SK-N-SH (cell line): ENCODE measurements at regions not wholly inside any gene's neighbourhood (a gene's known extent, or its start where the extent isn't known, plus 50 kb on each side); places are given as distances from the start of the nearest gene placed in this dataset.

Source experiments
- CTCF ChIA-PET: fragments of 300-600, 350-600 bp; formaldehyde crosslinking; extraction: SDS; loops from one replicate; lab custom pipeline; 2021; lab: Yijun Ruan, JAX
- POLR2A ChIA-PET: fragments of 350-600 bp; sonication (Branson Sonifier 250); formaldehyde crosslinking; extraction: SDS; loops from one replicate; lab custom pipeline; 2020; ENCODE audit warnings: antibody characterized with exemption, inconsistent platforms; lab: Yijun Ruan, JAX
- DNase-seq: peaks from one replicate; pipeline ENCODE4 v3.0.0; 2012
- H2AFZ ChIP-seq: fragments of 200-600 bp; sonication (generic); 2 replicates; pipeline ENCODE4 v1.8.1; 2016; ENCODE audit warnings: antibody characterized with exemption, mild to moderate bottlenecking, low read depth
- H3F3A ChIP-seq: fragments of 200-600 bp; sonication (generic); replicated peaks from 2 replicates; pipeline ENCODE3; 2016; ENCODE audit warnings: antibody characterized with exemption, mild to moderate bottlenecking; ENCODE audit not compliant: insufficient read depth
- H3K27ac ChIP-seq, 2 experiments: fragments of 200-500 bp in 1 of 2; fragments of 200-600 bp in 1 of 2; sonication (Bioruptor generic) in 1 of 2; sonication (generic), shearing (Covaris generic) in 1 of 2; 2 replicates each; pipeline versions ENCODE4 v1.5.1 to v1.6.1; 2014 to 2016; ENCODE audit warnings: low read depth in 2 of 2, inconsistent platforms in 1 of 2, low read length in 1 of 2, mild to moderate bottlenecking in 1 of 2, mixed read lengths in 1 of 2
- H3K27me3 ChIP-seq: fragments of 200-600 bp; sonication (generic), shearing (Covaris generic); 2 replicates; pipeline ENCODE4 v1.6.1; 2016; ENCODE audit warnings: mixed run types; ENCODE audit not compliant: insufficient read depth
- H3K36me3 ChIP-seq, 2 experiments: fragments of 200-500 bp in 1 of 2; fragments of 200-600 bp in 1 of 2; sonication (Bioruptor generic) in 1 of 2; sonication (generic) in 1 of 2; replicated peaks in 1 of 2; 2 replicates each; pipeline versions ENCODE3 to v1.5.1; 2014 to 2016; ENCODE audit warnings: low read length in 1 of 2, mild to moderate bottlenecking in 1 of 2; ENCODE audit not compliant: insufficient read depth in 2 of 2, control insufficient read depth in 1 of 2
- H3K4me1 ChIP-seq, 2 experiments: fragments of 200-500 bp in 1 of 2; fragments of 200-600 bp in 1 of 2; sonication (Bioruptor generic) in 1 of 2; sonication (generic), shearing (Covaris generic) in 1 of 2; 2 replicates each; pipeline versions ENCODE4 v1.5.1 to v1.6.1; 2014 to 2016; ENCODE audit warnings: low read depth in 1 of 2, low read length in 1 of 2, mixed run types in 1 of 2; ENCODE audit not compliant: insufficient read depth in 2 of 2, control insufficient read depth in 1 of 2
- H3K4me2 ChIP-seq: fragments of 200-600 bp; sonication (generic), shearing (Covaris generic); 2 replicates; pipeline ENCODE4 v1.6.1; 2017; ENCODE audit warnings: mixed run types
- H3K4me3 ChIP-seq, 2 experiments: fragments of 200-500 bp in 1 of 2; fragments of 200-600 bp in 1 of 2; sonication (Bioruptor generic) in 1 of 2; sonication (generic), shearing (Covaris generic) in 1 of 2; 2 replicates each; pipeline versions ENCODE4 v1.5.1 to v1.8.1; 2014 to 2016; ENCODE audit warnings: low read depth in 2 of 2, inconsistent platforms in 1 of 2, low read length in 1 of 2, mild to moderate bottlenecking in 1 of 2, mixed read lengths in 1 of 2, moderate library complexity in 1 of 2
- H3K79me2 ChIP-seq: fragments of 200-600 bp; sonication (generic); 2 replicates; pipeline ENCODE4 v1.8.1; 2017; ENCODE audit warnings: mild to moderate bottlenecking; ENCODE audit not compliant: insufficient read depth
- H3K9ac ChIP-seq: fragments of 200-600 bp; sonication (generic); 2 replicates; pipeline ENCODE4 v1.6.1; 2017; ENCODE audit warnings: mixed run types
- H3K9me2 ChIP-seq: fragments of 200-600 bp; sonication (generic); 2 replicates; pipeline ENCODE4 v1.6.1; 2017; ENCODE audit warnings: mixed run types
- H3K9me3 ChIP-seq: fragments of 200-600 bp; sonication (generic); 2 replicates; pipeline ENCODE4 v1.6.1; 2017; ENCODE audit warnings: mixed run types, mild to moderate bottlenecking, moderate library complexity
- H4K20me1 ChIP-seq: fragments of 200-600 bp; sonication (generic); 2 replicates; pipeline ENCODE4 v1.6.1; 2017; ENCODE audit warnings: mild to moderate bottlenecking, mixed run types; ENCODE audit not compliant: insufficient read depth
- ELF1 ChIP-seq: IDR thresholded peaks from 2 replicates; pipeline ENCODE4 v1.4.0; 2012
- FOXJ3 ChIP-seq: sonication (generic); formaldehyde crosslinking; IDR thresholded peaks from 2 replicates; pipeline ENCODE4 v1.5.1; 2020; ENCODE audit warnings: mild to moderate bottlenecking, missing genetic modification reagents
- FOXM1 ChIP-seq: IDR thresholded peaks from 2 replicates; pipeline ENCODE4 v1.4.0; 2012; ENCODE audit warnings: low read depth, mild to moderate bottlenecking
- GABPA ChIP-seq: IDR thresholded peaks from 2 replicates; pipeline ENCODE4 v1.4.0; 2012; ENCODE audit warnings: low read depth, mild to moderate bottlenecking
- JUND ChIP-seq: IDR thresholded peaks from 2 replicates; pipeline ENCODE4 v1.4.0; 2012
- MEF2A ChIP-seq: IDR thresholded peaks from 2 replicates; pipeline ENCODE4 v1.4.0; 2012; ENCODE audit warnings: low read depth, borderline replicate concordance
- NRF1 ChIP-seq: IDR thresholded peaks from 2 replicates; pipeline ENCODE4 v1.6.1; 2012; ENCODE audit warnings: low read depth, mild to moderate bottlenecking, low read length
- RAD21 ChIP-seq: IDR thresholded peaks from 2 replicates; pipeline ENCODE4 v1.6.1; 2012; ENCODE audit warnings: mild to moderate bottlenecking, low read length
- RCOR1 ChIP-seq: fragments of 150-350 bp; IDR thresholded peaks from 2 replicates; pipeline ENCODE4 v1.6.1; 2017; ENCODE audit warnings: antibody characterized with exemption, low read length
- SIN3A ChIP-seq: IDR thresholded peaks from 2 replicates; pipeline ENCODE4 v1.6.1; 2012; ENCODE audit warnings: low read depth, mild to moderate bottlenecking, low read length, moderate library complexity, borderline replicate concordance
- SMC3 ChIP-seq: IDR thresholded peaks from 2 replicates; pipeline ENCODE4 v1.6.1; 2012; ENCODE audit warnings: low read depth, low read length, improper control_type of control experiment
- TAF1 ChIP-seq: IDR thresholded peaks from 2 replicates; pipeline ENCODE4 v1.6.1; 2012; ENCODE audit warnings: low read depth, mild to moderate bottlenecking, low read length, moderate library complexity, borderline replicate concordance
- TEAD4 ChIP-seq: IDR thresholded peaks from 2 replicates; pipeline ENCODE4 v1.4.0; 2012; ENCODE audit warnings: mild to moderate bottlenecking, borderline replicate concordance; ENCODE audit not compliant: insufficient read depth
- ZBTB33 ChIP-seq: IDR thresholded peaks from 2 replicates; pipeline ENCODE4 v1.4.0; 2012; ENCODE audit warnings: low read depth, borderline replicate concordance
- WGBS: methylation state at CpG from one replicate; pipeline ENCODE4 v1.1.6; 2017; ENCODE audit warnings: low lambda C conversion rate; 5-methylcytosine and 5-hydroxymethylcytosine counted together
- TF ChIP-seq, protein P1 (sequence below): fragments of 150-350 bp; IDR thresholded peaks from 2 replicates; pipeline ENCODE4 v1.6.1; 2017; ENCODE audit warnings: antibody characterized with exemption, low read length, low read depth, borderline replicate concordance
- TF ChIP-seq, protein P2 (sequence below): IDR thresholded peaks from 2 replicates; pipeline ENCODE4; 2012

GRCh38 chr16:9389543-9390207, 298.2 kb downstream of the HAPSTR1 start:
- TF ChIP-seq ZBTB33 (no peak), ELF1 (no peak), MEF2A (no peak), TAF1 (no peak), NRF1 (no peak), RAD21 (no peak), SMC3 (no peak), FOXM1 (no peak), GABPA (no peak), FOXJ3 (CRISPR knock-in tag) (no peak)
- TF ChIP-seq, protein P1, sequence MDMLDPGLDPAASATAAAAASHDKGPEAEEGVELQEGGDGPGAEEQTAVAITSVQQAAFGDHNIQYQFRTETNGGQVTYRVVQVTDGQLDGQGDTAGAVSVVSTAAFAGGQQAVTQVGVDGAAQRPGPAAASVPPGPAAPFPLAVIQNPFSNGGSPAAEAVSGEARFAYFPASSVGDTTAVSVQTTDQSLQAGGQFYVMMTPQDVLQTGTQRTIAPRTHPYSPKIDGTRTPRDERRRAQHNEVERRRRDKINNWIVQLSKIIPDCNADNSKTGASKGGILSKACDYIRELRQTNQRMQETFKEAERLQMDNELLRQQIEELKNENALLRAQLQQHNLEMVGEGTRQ, result no peak
- TF ChIP-seq, protein P2, sequence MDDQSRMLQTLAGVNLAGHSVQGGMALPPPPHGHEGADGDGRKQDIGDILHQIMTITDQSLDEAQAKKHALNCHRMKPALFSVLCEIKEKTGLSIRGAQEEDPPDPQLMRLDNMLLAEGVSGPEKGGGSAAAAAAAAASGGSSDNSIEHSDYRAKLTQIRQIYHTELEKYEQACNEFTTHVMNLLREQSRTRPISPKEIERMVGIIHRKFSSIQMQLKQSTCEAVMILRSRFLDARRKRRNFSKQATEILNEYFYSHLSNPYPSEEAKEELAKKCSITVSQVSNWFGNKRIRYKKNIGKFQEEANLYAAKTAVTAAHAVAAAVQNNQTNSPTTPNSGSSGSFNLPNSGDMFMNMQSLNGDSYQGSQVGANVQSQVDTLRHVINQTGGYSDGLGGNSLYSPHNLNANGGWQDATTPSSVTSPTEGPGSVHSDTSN, result no peak
- Histone ChIP-seq H3K9ac (no peak overlapping the region), H3K4me3 (no peak overlapping the region), H3K4me2 (no peak overlapping the region), H2AFZ (no peak overlapping the region), H3K36me3 (no peaks in the 10 kb centered on the region), H4K20me1 (no peaks in the 10 kb centered on the region), H3K79me2 (no peaks in the 10 kb centered on the region), H3K9me3 (no peaks in the 10 kb centered on the region), H3F3A (no peaks in the 10 kb centered on the region), H3K27me3 (no peaks in the 10 kb centered on the region), H3K4me1 (no peaks in the 10 kb centered on the region), H3K27ac (no peak overlapping the region), H3K9me2 (no peaks in the 10 kb centered on the region)
- ChIA-PET CTCF (no interaction called here), POLR2A (no interaction called here)
- WGBS, result 11% methylated on average over 1 of the region's 1 CpG
- no peak for DNase-seq

DNA sequence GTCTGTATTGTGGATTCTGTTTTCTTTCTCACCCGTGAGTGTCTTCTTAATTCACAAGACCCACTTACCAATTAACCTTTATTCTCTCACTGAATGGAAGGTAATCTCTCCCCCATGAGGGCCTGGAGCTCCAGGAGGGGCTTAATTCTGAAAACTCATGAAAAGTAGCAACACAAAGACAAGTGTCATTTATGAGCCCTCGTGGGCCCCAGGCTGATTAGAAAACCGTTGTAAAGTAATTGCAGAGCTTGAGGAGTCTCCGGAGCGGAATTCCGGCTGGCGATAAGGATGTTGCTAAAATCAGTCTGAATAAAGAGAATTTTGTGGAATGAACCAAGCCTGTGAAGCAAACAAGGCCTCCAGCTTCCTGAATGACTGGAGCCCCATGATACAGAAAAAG, 301.5 kb downstream of the HAPSTR1 start:
- Histone ChIP-seq H3K36me3 (no peaks in the 10 kb centered on the region), H4K20me1 (no peaks in the 10 kb centered on the region), H3K9me2 (no peaks in the 10 kb centered on the region), H3K27me3 (no peaks in the 10 kb centered on the region), H3K27ac (no peak overlapping the region), H3K79me2 (no peaks in the 10 kb centered on the region), H3K9me3 (no peaks in the 10 kb centered on the region), H3F3A (no peaks in the 10 kb centered on the region), H3K9ac (no peak overlapping the region), H2AFZ (no peak overlapping the region), H3K4me1 (no peaks in the 10 kb centered on the region)
- WGBS, result 46% methylated on average over 7 of the region's 7 CpGs
- CTCF ChIA-PET, result interaction anchor here (1.5 kb wide), 1 partner anchor 10 kb away, joined by 3 read pairs; no protein-coding TSS in a partner anchor
- DNase-seq, result no peak
- TF ChIP-seq SMC3 (no peak), ZBTB33 (no peak), RCOR1 (no peak), FOXM1 (no peak), SIN3A (no peak), TEAD4 (no peak), FOXJ3 (CRISPR knock-in tag) (no peak), JUND (no peak), TAF1 (no peak)
- TF ChIP-seq, protein P2, result no peak
- TF ChIP-seq, all 33 proteins: peak for 0
- H3K4me2 ChIP-seq, result no peak overlapping the region
- POLR2A ChIA-PET, result no interaction called here
- no peak overlapping the region for H3K4me3 ChIP-seq
